ENCODE measurements at regions not wholly inside any gene's neighbourhood (a gene's known extent, or its start where the extent isn't known, plus 50 kb on each side); places are given as distances from the start of the nearest gene placed in this dataset.
A peak's percentile ranks its signal among the peaks of the same experiment; 100 is the strongest.

- no peak for DNase-seq
Observed at GRCh38 chr3:72370947-72371346, 477.3 kb downstream of the SHQ1 start.

GRCh38 chr3:72369681-72370080 is 478.6 kb downstream of the SHQ1 start:
- no peak for DNase-seq

- DNase-seq, result no peak
Observed at GRCh38 chr3:72368331-72368975, 479.8 kb downstream of the SHQ1 start.

GRCh38 chr3:72361990-72362389 is 486.3 kb downstream of the SHQ1 start:
- DNase-seq, result no peak

GRCh38 chr3:72359743-72360142 is 488.5 kb downstream of the SHQ1 start:
- no peak for DNase-seq

GRCh38 chr3:72355168-72355567 is 493.1 kb downstream of the SHQ1 start:
- DNase-seq, result no peak

- DNase-seq, result no peak
Observed at GRCh38 chr3:72354486-72354885, 493.8 kb downstream of the SHQ1 start.

- no peak for DNase-seq
Observed at GRCh38 chr3:72353236-72354128, 494.8 kb downstream of the SHQ1 start.

GRCh38 chr3:72352176-72352575 is 496.1 kb downstream of the SHQ1 start:
- DNase-seq, result no peak

- no peak for DNase-seq
Observed at GRCh38 chr3:72351536-72351935, 496.7 kb downstream of the SHQ1 start.

- no peak for DNase-seq
Observed at GRCh38 chr3:72350761-72351505, 497.3 kb downstream of the SHQ1 start.

- DNase-seq, result no peak
Observed at GRCh38 chr3:72348357-72348756, 499.9 kb downstream of the SHQ1 start.

- DNase-seq, result peak; percentile 54
Observed at GRCh38 chr3:72347819-72348319, 500.4 kb downstream of the SHQ1 start.

GRCh38 chr3:72346526-72346926 is 501.7 kb downstream of the SHQ1 start:
- peak; percentile 45 for DNase-seq

- DNase-seq, result no peak
Observed at GRCh38 chr3:72345980-72346379, 502.3 kb downstream of the SHQ1 start.

- DNase-seq, result no peak
Observed at GRCh38 chr3:72345237-72345878, 502.9 kb downstream of the SHQ1 start.

- no peak for DNase-seq
Observed at GRCh38 chr3:72344647-72345046, 503.6 kb downstream of the SHQ1 start.

- no peak for DNase-seq
Observed at GRCh38 chr3:72344236-72344635, 504.0 kb downstream of the SHQ1 start.

GRCh38 chr3:72343078-72343477 is 505.2 kb downstream of the SHQ1 start:
- DNase-seq, result no peak

GRCh38 chr3:72342450-72342849 is 505.8 kb downstream of the SHQ1 start:
- no peak for DNase-seq

GRCh38 chr3:72341920-72342319 is 506.3 kb downstream of the SHQ1 start:
- DNase-seq, result no peak

- DNase-seq, result no peak
Observed at GRCh38 chr3:72341380-72341770, 506.9 kb downstream of the SHQ1 start.

Data from hindlimb muscle (tissue), 1 donor.